Ovary (tissue), 3 donors: ENCODE measurements at regions not wholly inside any gene's neighbourhood (a gene's known extent, or its start where the extent isn't known, plus 50 kb on each side); places are given as distances from the start of the nearest gene placed in this dataset.

ENCODE experiments used
- EP300 ChIP-seq: sonication (generic); formaldehyde crosslinking; IDR thresholded peaks from one replicate; pipeline ENCODE4 v1.6.1; 2017; ENCODE audit warnings: antibody characterized with exemption
- POLR2A ChIP-seq: fragments of 450-650 bp; IDR thresholded peaks from one replicate; pipeline ENCODE4 v1.6.1; 2017; ENCODE audit warnings: antibody characterized with exemption, mild to moderate bottlenecking, moderate library complexity
- TF ChIP-seq, protein P1 (sequence below), 3 donors: fragments of 450-650 bp in 2 of 3; fragments of 200-600 bp in 1 of 3; IDR thresholded peaks; one replicate each; pipeline versions ENCODE4 v1.5.1 to v1.8.0; 2016 to 2022; ENCODE audit warnings: antibody characterized with exemption in 3 of 3, mild to moderate bottlenecking in 1 of 3
- donor health status: DM: no; HTN: no; CAD: no.

DNA sequence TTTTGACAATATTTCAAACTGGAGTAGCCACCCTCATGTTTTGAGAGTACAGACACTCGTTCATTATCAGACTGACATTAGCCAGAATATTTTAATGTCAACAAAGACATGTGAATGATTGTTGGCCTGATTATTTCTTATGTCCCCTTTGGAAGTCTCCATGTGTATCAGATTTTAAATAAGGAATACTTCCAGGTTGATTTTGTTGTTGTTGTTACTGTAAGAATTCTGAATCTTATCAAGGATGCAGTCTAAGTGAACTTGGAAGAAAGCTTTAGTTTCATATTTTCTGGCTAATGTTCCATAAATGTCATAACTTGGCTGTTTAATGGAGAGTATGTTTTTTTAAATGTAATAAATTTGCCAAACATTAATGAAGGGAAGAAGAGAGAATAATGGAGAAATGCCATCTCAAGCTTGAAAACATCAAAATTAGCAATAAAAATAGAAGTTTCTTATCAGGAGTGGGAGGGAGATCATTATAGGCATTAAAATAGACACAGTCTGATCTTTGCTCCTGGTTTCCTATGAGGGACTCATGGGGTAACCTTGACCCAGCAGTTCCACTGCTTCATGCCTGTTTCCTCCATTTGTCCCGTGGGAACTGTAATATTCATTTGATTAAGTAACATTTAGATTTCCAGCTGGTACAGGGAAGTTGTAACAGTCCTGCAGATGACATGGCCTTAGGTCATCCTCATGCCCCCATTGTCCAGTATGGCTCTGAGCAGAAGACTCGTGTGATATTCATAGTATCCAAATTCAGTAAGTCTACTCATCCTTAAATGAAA is 122.4 kb upstream of the KIAA1217 start:
- TF ChIP-seq, protein P1, sequence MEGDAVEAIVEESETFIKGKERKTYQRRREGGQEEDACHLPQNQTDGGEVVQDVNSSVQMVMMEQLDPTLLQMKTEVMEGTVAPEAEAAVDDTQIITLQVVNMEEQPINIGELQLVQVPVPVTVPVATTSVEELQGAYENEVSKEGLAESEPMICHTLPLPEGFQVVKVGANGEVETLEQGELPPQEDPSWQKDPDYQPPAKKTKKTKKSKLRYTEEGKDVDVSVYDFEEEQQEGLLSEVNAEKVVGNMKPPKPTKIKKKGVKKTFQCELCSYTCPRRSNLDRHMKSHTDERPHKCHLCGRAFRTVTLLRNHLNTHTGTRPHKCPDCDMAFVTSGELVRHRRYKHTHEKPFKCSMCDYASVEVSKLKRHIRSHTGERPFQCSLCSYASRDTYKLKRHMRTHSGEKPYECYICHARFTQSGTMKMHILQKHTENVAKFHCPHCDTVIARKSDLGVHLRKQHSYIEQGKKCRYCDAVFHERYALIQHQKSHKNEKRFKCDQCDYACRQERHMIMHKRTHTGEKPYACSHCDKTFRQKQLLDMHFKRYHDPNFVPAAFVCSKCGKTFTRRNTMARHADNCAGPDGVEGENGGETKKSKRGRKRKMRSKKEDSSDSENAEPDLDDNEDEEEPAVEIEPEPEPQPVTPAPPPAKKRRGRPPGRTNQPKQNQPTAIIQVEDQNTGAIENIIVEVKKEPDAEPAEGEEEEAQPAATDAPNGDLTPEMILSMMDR (IDR thresholded peaks at IDR 0.05): no peak
- TF ChIP-seq EP300 (no peak), POLR2A (no peak)
